ENCODE measurements at regions not wholly inside any gene's neighbourhood (a gene's known extent, or its start where the extent isn't known, plus 50 kb on each side); places are given as distances from the start of the nearest gene placed in this dataset.

GRCh38 chr18:60149316-60149715, 223.3 kb downstream of the MC4R start:
- TF ChIP-seq, protein P1, sequence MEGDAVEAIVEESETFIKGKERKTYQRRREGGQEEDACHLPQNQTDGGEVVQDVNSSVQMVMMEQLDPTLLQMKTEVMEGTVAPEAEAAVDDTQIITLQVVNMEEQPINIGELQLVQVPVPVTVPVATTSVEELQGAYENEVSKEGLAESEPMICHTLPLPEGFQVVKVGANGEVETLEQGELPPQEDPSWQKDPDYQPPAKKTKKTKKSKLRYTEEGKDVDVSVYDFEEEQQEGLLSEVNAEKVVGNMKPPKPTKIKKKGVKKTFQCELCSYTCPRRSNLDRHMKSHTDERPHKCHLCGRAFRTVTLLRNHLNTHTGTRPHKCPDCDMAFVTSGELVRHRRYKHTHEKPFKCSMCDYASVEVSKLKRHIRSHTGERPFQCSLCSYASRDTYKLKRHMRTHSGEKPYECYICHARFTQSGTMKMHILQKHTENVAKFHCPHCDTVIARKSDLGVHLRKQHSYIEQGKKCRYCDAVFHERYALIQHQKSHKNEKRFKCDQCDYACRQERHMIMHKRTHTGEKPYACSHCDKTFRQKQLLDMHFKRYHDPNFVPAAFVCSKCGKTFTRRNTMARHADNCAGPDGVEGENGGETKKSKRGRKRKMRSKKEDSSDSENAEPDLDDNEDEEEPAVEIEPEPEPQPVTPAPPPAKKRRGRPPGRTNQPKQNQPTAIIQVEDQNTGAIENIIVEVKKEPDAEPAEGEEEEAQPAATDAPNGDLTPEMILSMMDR (conservative IDR thresholded peaks at IDR 0.05; ENCODE audit: low read length): no peak
- TF ChIP-seq EZH2phosphoT487 (IDR thresholded peaks at IDR 0.05; ENCODE audit: borderline replicate concordance): no peak

All from Loucy (cell line).